Fibroblast of pulmonary artery (primary cell): ENCODE measurements at regions not wholly inside any gene's neighbourhood (a gene's known extent, or its start where the extent isn't known, plus 50 kb on each side); places are given as distances from the start of the nearest gene placed in this dataset.

ENCODE experiments used
- DNase-seq: peaks from one replicate; pipeline ENCODE4 v3.0.0-alpha.2; 2010; ENCODE audit warnings: low read depth
- H3K4me3 ChIP-seq: replicated peaks from 2 replicates; pipeline ENCODE4 v1.5.1; 2011; ENCODE audit warnings: low read depth, mild to moderate bottlenecking, control low read depth, low read length, moderate library complexity
- CTCF ChIP-seq: IDR thresholded peaks from 2 replicates; pipeline ENCODE4 v1.5.1; 2011; ENCODE audit warnings: mild to moderate bottlenecking, control low read depth, low read length, inconsistent platforms; ENCODE audit errors: missing control alignments

DNA sequence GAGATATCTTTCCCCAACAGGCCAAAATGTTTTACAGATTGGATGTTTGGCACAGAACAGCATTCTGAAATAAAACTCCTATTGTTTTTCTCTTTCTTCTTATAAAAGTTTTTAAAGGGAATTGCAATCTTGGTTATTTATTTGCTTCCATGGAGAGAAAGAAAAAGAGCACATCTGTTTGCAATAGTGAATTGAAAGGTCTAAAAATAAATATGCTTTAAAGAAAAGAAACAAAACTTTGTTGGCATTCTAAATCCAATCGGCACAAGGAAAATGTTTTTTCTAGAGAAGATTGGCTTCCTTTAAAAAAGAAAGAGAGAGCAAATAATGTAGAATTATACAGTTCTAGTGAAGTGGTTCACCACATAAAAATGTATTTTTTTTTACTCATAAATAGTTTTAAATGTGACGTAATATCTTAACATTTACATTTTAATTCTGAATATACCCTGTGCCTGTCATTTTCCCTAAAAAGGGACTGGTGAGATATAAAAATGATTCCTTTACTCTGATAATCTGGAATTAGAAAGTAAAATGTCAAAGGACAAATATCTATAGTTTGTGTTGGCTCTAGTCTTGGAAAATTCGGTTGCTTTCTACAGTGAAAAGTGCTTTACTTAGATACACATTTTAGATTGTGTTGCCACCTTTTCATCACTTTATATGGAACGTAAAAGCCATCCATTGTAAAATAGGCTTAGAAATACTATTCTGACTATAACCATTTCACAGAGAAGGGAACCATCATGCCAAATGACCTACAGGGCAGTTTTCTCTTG lies 257.4 kb upstream of the CBLB start:
- no peak for TF ChIP-seq CTCF
- H3K4me3 ChIP-seq: no peak overlapping the region
- no peak for DNase-seq

- no peak overlapping the region for H3K4me3 ChIP-seq
- TF ChIP-seq CTCF: no peak
- no peak for DNase-seq
Observed at GRCh38 chr3:106126846-106127235, 258.0 kb upstream of the CBLB start.

DNA sequence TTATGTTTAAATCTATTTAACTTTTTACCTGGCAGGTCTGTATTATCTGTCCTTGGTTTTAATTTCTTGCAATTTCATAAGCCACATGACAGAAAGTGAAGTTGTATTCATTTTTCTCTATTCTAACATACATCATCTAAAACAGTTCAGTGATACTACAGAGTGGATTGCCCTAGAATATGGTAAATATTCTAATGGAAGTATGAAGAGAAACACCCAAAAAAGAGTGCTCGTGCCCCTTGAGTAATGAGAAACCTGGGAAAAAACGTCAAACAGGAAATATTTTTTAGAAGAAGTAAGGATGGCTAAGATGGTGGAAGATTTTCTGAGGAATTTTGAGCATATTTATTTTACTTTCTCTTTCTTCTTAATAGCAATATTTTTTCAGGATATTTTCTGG lies 261.1 kb upstream of the CBLB start:
- DNase-seq: no peak
- H3K4me3 ChIP-seq: no peak overlapping the region
- TF ChIP-seq CTCF: no peak

GRCh38 chr3:106130384-106131198 lies 261.8 kb upstream of the CBLB start:
- no peak overlapping the region for H3K4me3 ChIP-seq

DNA sequence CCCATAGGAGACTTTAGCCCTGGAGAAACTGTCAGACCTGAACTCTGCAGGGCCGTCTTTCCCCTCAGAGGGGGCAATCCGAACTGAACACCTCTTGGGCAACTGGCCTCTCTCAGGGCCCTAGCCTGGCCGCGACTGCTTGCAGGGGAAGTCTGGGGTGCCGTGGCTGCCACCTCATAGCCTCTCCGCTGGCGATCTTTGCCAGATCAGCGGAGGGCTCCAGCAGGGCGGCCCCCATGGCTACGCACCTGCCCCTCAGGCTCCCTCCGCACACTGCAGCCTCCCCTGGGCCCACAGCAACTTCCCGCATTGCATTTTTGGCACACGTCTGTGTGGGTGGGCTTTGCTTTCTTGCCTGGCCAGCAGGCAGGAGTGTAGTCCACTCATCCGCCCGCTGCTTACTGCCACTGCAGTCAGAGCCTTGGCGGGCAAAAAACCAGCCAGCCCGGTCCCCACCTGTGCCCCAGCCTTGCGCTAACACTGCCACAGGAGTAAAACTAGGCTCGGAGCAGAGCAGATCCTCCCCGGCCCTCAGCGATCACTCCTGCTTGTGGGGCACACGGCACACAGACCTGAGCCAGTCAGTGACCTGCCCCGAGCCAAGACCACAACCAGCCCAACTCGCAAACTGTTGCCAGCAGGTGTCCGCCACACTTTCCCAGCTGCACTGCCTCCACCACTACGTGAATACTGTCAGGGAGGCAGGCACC lies 266.8 kb upstream of the CBLB start:
- no peak for DNase-seq
- H3K4me3 ChIP-seq: no peak overlapping the region
- no peak for TF ChIP-seq CTCF

More at GRCh38 chr3:106130384-106131198, 261.8 kb upstream of the CBLB start:
- peak; percentile 89 for DNase-seq
- TF ChIP-seq CTCF: no peak

GRCh38 chr3:106139826-106140225 lies 271.0 kb upstream of the CBLB start:
- TF ChIP-seq CTCF: no peak
- DNase-seq: no peak
- no peak overlapping the region for H3K4me3 ChIP-seq
